Fibroblast of lung (primary cell): ENCODE measurements at regions not wholly inside any gene's neighbourhood (a gene's known extent, or its start where the extent isn't known, plus 50 kb on each side); places are given as distances from the start of the nearest gene placed in this dataset.

Source experiments
- DNase-seq, 2 donors: peaks; one replicate each; pipeline versions ENCODE4 v3.0.0 to v3.0.0-alpha.2; 2010; ENCODE audit warnings: low read depth in 2 of 2
- H2AFZ ChIP-seq: 2 replicates; pipeline ENCODE4 v1.5.1; 2012; ENCODE audit warnings: low read length, control low read depth, inconsistent platforms
- H3K27ac ChIP-seq: 2 replicates; pipeline ENCODE4 v1.5.1; 2011; ENCODE audit warnings: low read length, control low read depth; ENCODE audit not compliant: insufficient read depth
- H3K27me3 ChIP-seq: 2 replicates; pipeline ENCODE4 v1.5.1; 2011; ENCODE audit warnings: mild to moderate bottlenecking, low read length; ENCODE audit not compliant: control insufficient read depth, insufficient read depth
- H3K36me3 ChIP-seq: 2 replicates; pipeline ENCODE4 v1.5.1; 2011; ENCODE audit warnings: low read length; ENCODE audit not compliant: control insufficient read depth, insufficient read depth
- H3K4me1 ChIP-seq: 2 replicates; pipeline ENCODE4 v1.5.1; 2011; ENCODE audit warnings: low read length; ENCODE audit not compliant: control insufficient read depth, insufficient read depth; ENCODE audit errors: extremely low read depth
- H3K4me2 ChIP-seq: 2 replicates; pipeline ENCODE4 v1.5.1; 2011; ENCODE audit warnings: low read length, control low read depth; ENCODE audit not compliant: insufficient read depth; ENCODE audit errors: extremely low read depth
- H3K4me3 ChIP-seq, 4 experiments: fragments of 200-600 bp in 1 of 4; sonication (generic) in 1 of 4; replicated peaks in 1 of 4; 2 replicates each; pipeline ENCODE4 v1.5.1; 2011 to 2016; ENCODE audit warnings: low read length in 4 of 4, low read depth in 3 of 4, mild to moderate bottlenecking in 3 of 4, control low read depth in 2 of 4, inconsistent platforms in 1 of 4, mixed read lengths in 1 of 4; ENCODE audit not compliant: insufficient read depth in 1 of 4; ENCODE audit errors: control extremely low read depth in 1 of 4
- H3K79me2 ChIP-seq: 2 replicates; pipeline ENCODE4 v1.5.1; 2012; ENCODE audit warnings: mild to moderate bottlenecking, low read length, inconsistent platforms; ENCODE audit not compliant: control insufficient read depth, insufficient read depth
- H3K9ac ChIP-seq: 2 replicates; pipeline ENCODE4 v1.5.1; 2011; ENCODE audit warnings: mild to moderate bottlenecking, low read length, control low read depth; ENCODE audit not compliant: insufficient read depth
- H3K9me3 ChIP-seq: 2 replicates; pipeline ENCODE4 v1.5.1; 2012; ENCODE audit warnings: low read depth, low read length; ENCODE audit not compliant: control insufficient read depth, insufficient read depth
- H4K20me1 ChIP-seq: 2 replicates; pipeline ENCODE4 v1.5.1; 2011; ENCODE audit warnings: low read length; ENCODE audit not compliant: control insufficient read depth, insufficient read depth; ENCODE audit errors: extremely low read depth
- EZH2 ChIP-seq: IDR thresholded peaks from 2 replicates; pipeline ENCODE4 v1.5.1; 2012; ENCODE audit warnings: low read length, control low read depth, mild to moderate bottlenecking; ENCODE audit errors: missing control alignments
- TF ChIP-seq, protein P1 (sequence below), 2 donors: IDR thresholded peaks in 1 of 2; conservative IDR thresholded peaks in 1 of 2; 1 replicate in 1 of 2; 2 replicates in 1 of 2; pipeline ENCODE4 v1.5.1; 2011 to 2012; ENCODE audit warnings: low read length in 2 of 2, control low read depth in 1 of 2, inconsistent platforms in 1 of 2, low read depth in 1 of 2, mild to moderate bottlenecking in 1 of 2

DNA sequence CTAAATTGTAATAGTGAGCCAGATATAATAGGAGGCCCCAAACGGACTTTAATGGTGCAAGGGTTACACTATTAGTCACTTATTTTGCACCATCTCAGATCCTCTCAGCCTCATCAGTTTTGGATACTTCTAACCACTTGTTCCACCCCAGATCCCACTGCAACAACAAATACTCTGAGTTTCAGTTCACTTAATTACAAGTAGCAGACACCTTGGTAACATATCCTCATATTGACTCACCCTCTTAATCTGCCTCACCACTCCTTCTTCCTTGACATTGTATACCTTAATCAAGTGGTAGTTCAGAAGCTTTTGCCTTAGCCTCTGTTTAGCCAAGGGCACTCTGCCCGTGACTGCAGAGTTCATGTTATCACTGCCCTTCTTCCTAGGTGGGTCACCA, 256.1 kb upstream of the UBASH3B start:
- no peak for DNase-seq
- H3K4me3 ChIP-seq: no peak overlapping the region

DNA sequence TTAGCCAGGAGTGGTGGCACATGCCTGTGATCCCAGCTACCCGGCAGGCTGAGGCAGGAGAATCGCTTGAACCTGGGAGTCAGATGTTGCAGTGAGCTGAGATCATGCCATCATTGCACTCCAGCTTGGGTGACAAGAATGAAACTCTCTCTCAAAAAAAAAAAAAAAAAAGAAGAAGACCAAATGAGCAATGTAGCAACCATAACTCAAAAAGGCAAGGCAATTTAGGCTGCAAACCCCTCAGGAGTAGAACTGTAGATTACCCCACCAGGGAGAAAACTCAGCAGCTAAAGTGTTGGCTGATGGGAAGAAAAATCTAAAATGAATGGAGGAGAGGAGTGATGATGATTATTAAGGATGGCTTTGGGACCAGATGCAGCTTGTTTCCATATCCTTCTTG, 256.7 kb upstream of the UBASH3B start:
- Histone ChIP-seq H3K4me3 (no peak overlapping the region), H2AFZ (no peak overlapping the region), H3K9me3 (no peaks in the 10 kb centered on the region), H3K9ac (no peak overlapping the region), H3K36me3 (no peaks in the 10 kb centered on the region), H3K27me3 (no peaks in the 10 kb centered on the region), H4K20me1 (no peaks in the 10 kb centered on the region), H3K4me2 (no peak overlapping the region), H3K79me2 (no peaks in the 10 kb centered on the region), H3K4me1 (no peaks in the 10 kb centered on the region), H3K27ac (no peak overlapping the region)
- no peak for TF ChIP-seq EZH2
- TF ChIP-seq, protein P1, sequence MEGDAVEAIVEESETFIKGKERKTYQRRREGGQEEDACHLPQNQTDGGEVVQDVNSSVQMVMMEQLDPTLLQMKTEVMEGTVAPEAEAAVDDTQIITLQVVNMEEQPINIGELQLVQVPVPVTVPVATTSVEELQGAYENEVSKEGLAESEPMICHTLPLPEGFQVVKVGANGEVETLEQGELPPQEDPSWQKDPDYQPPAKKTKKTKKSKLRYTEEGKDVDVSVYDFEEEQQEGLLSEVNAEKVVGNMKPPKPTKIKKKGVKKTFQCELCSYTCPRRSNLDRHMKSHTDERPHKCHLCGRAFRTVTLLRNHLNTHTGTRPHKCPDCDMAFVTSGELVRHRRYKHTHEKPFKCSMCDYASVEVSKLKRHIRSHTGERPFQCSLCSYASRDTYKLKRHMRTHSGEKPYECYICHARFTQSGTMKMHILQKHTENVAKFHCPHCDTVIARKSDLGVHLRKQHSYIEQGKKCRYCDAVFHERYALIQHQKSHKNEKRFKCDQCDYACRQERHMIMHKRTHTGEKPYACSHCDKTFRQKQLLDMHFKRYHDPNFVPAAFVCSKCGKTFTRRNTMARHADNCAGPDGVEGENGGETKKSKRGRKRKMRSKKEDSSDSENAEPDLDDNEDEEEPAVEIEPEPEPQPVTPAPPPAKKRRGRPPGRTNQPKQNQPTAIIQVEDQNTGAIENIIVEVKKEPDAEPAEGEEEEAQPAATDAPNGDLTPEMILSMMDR (conservative IDR thresholded peaks at IDR 0.05 in 1 of 2, IDR thresholded peaks at IDR 0.05 in 1 of 2; ENCODE audit: low read depth in 1 of 2, low read length in 2 of 2): no peak
- no peak for DNase-seq

More for the DNA sequence above, 256.1 kb upstream of the UBASH3B start:
- H3K27ac ChIP-seq: no peak overlapping the region
- H3K79me2 ChIP-seq: no peaks in the 10 kb centered on the region
- no peak overlapping the region for H2AFZ ChIP-seq
- H3K9ac ChIP-seq: no peak overlapping the region
- H3K36me3 ChIP-seq: no peaks in the 10 kb centered on the region
- H3K27me3 ChIP-seq: no peaks in the 10 kb centered on the region
- TF ChIP-seq, protein P1 (conservative IDR thresholded peaks at IDR 0.05 in 1 of 2, IDR thresholded peaks at IDR 0.05 in 1 of 2; ENCODE audit: low read depth in 1 of 2, low read length in 2 of 2): no peak
- no peak for TF ChIP-seq EZH2
- no peaks in the 10 kb centered on the region for H3K4me1 ChIP-seq
- no peaks in the 10 kb centered on the region for H3K9me3 ChIP-seq
- no peak overlapping the region for H3K4me2 ChIP-seq
- no peaks in the 10 kb centered on the region for H4K20me1 ChIP-seq

DNA sequence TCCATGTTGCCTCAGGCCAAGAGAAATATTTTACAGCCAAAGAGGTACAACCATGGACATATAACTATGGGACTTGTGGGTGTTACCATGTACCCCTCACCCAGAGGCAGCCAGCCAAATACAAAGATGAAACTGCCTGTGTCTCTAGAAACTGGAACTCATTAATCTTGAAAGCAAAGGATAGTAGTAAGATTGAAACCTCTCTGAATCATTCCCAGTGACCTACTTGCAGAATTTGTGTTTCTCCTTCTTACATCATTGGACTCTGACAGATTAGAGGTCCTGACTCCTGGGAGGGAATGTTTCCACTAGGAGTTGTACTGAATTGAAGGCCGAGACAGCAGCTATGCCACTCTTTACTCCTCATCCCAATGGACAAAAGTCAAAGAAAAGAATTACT, 257.4 kb upstream of the UBASH3B start:
- TF ChIP-seq, protein P1 (conservative IDR thresholded peaks at IDR 0.05 in 1 of 2, IDR thresholded peaks at IDR 0.05 in 1 of 2; ENCODE audit: low read depth in 1 of 2, low read length in 2 of 2): no peak
- no peak for TF ChIP-seq EZH2
- Histone ChIP-seq H3K4me2 (no peak overlapping the region), H3K9ac (no peak overlapping the region), H3K27me3 (no peaks in the 10 kb centered on the region), H3K36me3 (no peaks in the 10 kb centered on the region), H2AFZ (no peak overlapping the region), H4K20me1 (no peaks in the 10 kb centered on the region), H3K4me3 (no peak overlapping the region), H3K27ac (no peak overlapping the region), H3K4me1 (no peaks in the 10 kb centered on the region), H3K9me3 (no peaks in the 10 kb centered on the region), H3K79me2 (no peaks in the 10 kb centered on the region)
- DNase-seq: peak; percentile 38 to 61
